Activated CD8-positive, alpha-beta memory T cell treated with anti-CD3 and anti-CD28 coated beads for 48 hours (primary cell): ENCODE measurements at regions not wholly inside any gene's neighbourhood (a gene's known extent, or its start where the extent isn't known, plus 50 kb on each side); places are given as distances from the start of the nearest gene placed in this dataset.

Experiments used
- DNase-seq, 3 experiments: peaks; one replicate each; pipeline ENCODE4 v3.0.0-alpha.2; 2020; ENCODE audit warnings: low read depth in 2 of 3, low spot score in 2 of 3

DNA sequence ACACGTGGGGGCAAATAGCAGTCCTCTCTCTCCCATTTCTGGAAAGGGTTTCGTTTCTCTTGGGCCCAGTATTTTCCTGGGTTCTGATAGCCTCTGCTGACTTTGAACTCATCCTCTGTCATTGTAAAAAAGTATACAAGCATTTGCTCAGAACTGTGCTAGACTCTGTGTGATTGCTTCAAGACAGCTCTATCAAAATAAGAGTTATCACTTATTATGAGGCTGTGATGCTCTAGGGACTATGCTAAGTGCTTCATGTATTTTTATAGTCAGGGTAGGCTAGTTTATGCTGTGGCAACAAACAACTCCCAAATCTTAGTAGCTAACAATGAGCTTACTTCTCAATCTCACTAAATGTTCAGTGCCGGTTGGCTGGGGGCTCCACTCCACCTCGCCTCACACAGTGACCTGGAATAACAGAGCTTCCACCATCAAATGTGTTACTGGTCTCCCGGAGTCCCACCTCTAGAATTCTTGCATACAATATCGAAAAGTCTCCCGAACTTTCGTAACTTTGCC is 110.8 kb upstream of the CDC42EP3 start:
- no peak for DNase-seq

DNA sequence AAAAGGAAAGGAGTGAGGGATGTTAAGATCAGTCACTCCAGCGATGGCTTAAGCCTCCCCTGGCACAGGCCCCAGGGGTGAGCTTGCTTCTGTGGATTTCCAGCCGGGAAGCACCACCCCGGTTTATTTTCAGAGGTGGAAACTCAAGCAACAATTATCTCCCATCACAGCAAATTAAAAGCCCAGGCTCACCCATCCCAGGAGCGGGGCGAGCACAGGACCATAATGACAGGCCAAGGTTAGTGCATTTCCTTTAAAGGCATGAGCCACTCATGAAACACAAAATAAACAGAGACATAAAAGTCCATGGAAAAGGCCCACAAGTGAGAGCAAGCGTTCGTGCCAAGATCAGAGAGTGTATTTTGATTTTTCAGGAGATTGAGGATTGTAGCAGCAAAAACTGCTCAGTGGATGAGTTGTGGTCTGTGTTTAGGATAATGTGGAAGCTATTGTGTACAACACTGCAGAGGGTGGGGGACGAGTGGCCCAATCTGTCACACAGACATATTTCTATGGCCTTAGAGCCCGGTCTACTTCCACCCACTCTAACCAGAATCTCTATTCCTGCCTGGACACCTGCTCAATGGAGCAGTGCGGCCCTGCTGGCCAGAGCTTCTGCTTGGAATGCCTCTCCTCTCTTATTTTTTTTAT is 111.4 kb upstream of the CDC42EP3 start:
- no peak for DNase-seq

DNA sequence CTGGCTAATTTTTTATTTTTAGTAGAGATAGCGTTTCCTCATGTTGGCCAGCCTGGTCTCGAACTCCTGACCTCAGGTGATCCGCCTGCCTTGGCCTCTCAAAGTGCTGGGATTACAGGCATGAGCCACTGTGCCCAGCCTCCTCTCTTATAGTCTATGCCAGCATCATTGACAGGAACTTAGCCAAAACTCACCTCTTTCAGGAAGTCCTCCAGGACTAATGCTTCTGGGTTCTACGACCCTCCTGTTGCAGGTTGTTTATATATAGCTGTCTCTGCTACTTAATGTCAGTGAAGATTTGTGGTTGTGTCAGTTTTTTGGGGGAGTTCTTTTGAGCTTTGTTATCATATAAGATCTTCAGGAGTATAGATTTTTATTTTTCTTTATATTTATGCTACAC is 112.1 kb upstream of the CDC42EP3 start:
- no peak for DNase-seq

DNA sequence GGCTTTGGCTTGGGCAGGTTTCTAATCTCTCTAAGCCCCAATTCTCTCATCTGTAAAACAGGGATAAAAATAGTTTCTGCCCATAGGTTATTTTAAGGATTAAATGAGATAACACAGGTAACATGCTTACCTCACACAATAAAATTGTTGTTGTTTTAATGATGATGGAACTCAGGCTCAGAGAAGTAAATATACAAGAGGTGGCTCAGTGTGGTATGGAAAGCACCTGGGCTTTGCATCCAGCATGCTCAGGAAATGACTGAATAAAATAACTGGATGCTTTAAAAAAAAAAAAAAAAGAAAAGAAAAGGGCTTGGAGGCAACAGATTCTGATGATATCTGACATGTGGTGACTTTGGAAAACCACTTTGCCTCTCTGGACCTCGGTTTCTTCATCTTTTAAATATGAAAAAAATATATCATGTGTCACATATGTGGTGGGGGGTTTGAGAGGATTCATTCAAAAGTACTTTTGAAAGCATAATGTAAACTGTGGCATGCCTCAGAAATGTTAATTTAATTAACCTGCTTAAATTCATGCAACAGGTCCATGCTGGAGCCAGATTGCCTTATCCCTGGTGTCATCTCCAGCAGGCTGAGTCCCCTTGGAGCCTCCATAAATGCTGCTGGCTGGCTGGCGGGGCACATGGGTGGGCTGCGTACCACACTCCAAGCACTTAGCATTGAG is 112.8 kb upstream of the CDC42EP3 start:
- DNase-seq = no peak

DNA sequence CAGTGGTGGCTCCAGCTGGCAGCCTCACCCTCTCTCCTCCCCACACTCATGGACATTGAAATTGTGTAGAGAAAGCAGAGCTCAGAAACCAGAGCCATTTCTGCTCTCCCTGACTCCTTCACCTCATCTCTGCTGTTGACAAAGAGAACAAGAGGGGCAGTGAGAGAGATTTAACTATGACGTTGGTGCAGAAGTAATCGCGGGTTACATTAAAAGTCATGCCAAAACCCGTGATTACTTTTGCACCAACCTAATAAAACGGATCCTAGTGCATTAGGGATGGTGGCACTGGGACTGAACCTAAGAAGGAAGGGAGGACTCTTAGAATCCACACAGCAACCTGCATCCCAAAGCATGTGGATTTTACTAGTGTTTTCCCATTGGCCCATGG is 113.3 kb upstream of the CDC42EP3 start:
- no peak for DNase-seq

DNA sequence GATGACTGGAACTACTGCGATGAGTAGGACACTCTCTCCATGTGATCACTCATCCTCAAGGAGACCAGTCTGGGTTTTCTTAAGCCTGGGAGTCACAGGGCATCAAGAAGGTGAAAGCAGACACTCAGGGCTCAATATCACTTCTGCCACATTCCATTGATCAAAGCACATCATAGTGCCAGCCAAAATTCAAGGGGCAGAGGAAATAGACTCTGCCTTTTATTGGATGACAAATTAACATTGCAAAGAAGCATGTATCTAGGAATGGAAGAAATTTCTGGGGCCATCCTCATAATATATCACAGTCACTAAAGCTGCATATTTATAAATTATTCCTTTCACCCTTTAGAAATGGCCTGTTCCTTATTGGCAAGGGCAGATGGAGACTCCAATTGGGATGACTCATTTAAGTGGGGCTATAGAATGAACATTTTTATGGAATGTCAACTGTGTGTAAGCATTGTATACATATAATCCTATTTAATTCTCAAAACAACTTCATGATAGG is 114.8 kb upstream of the CDC42EP3 start:
- DNase-seq = no peak

DNA sequence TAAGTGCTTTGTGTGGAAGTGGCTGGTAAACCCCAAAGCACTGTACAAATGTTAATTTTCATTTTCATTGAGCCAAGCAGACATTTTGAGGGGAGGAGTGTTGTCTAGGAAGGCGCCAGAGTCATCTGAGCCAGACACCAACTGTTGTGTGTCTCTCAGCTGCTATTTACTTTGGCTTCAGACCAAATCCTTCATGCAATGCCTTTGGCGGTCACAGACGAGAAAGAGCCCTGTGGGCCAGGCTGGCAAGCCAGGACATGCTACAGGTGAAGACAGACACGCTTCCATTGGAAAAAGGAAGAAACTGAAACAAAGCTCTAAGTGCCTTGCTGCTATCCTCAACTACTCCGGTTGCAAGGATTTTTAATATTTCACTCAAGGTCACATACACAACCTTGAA is 115.4 kb upstream of the CDC42EP3 start:
- DNase-seq = no peak

DNA sequence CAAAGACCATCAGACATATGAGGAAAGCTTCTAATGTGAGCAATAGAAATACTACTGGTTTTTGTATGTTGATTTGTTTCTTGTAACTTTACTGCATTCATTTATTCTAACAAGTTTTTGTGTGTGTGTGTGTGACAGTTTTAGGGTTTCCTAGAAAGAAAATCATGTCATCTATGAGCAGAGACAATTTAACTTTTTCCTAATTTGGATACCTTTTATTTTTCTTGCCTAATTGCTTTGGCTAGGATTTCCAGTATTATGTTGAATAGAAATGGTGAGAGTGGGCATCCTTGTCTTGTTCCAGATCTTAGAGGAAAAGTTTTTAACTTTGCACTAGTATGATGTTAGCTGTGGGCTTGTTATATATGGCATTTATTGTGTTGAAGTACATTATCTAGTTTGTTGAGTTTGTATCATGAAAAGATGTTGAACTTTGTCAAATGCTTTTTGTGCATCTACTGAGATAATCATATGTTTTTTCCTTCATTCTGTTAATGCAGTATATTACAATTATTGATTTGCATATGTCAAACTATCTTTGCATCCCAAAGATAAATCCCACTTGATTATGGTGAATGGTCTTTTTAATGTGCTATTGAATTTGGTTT is 117.3 kb upstream of the CDC42EP3 start:
- no peak for DNase-seq

DNA sequence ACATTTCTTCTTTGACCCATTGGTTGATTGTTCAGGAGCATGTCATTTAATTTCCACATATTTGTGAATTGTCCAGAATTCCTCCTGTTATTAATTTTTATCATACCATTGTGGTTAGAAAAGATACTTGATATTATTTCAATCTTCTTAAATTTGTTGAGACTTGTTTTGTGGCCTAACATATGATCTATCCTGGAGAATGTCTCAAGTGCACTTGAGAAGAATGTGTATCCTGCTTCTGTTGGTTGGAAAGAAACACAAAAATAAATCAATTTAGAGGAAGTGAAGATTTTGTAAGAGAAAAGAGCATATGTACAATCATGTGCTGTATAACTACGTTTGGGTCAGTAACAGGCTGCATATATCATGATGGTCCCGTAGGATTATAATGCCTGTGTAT is 118.6 kb upstream of the CDC42EP3 start:
- no peak for DNase-seq

DNA sequence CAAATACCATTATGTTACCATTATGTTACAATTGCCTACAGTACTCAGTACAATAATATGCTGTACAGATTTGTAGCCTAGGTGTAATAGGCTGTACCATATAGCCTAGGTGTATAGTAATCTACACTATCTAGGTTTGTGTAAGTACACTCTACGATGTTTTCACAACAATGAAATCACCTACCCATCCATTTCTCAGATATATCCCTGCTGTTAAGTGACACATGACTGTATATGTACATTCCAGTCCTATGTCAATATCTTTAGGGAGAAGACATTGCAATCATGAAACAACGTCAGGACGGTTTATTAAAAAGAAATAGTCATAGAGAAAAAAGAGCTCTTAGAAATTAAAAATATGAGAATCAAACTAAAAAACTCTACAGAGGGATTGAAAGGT is 119.0 kb upstream of the CDC42EP3 start:
- no peak for DNase-seq

DNA sequence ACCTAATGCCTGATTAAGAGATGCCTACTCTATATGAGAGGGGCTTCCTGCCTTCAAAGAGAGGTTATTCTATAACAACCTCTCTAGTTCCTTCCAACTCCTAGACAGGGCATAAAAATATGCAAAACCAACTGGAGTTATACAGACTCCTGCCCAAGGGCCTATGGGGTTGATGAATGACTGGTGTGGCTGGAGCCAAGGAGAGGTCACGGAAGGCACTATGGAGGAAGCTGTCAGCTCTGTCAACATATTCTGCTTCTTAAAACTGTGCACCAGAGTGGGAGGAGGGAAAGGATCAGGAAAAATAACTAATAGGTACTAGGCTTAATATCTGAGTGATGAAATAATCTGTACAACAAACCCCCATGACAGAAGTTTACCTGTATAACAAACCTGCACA is 120.9 kb upstream of the CDC42EP3 start:
- DNase-seq = no peak

DNA sequence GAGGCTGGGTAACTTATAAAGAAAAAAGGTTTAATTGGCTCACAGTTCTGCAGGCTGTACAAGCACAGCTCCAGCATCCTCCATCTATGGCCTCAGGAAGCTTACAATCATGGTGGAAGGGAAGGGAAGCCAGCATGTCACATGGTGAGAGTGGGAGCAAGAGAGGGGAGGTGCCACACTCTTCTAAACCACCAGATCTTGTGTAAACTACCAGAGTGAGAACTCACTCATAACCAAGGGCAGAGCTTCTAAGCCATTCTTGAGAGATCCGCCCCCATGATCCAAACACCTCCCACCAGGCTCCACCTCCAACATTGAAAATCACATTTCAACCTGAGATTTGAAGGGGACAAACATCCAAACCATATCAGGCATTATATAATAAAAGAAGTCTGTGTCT is 121.6 kb upstream of the CDC42EP3 start:
- no peak for DNase-seq

DNA sequence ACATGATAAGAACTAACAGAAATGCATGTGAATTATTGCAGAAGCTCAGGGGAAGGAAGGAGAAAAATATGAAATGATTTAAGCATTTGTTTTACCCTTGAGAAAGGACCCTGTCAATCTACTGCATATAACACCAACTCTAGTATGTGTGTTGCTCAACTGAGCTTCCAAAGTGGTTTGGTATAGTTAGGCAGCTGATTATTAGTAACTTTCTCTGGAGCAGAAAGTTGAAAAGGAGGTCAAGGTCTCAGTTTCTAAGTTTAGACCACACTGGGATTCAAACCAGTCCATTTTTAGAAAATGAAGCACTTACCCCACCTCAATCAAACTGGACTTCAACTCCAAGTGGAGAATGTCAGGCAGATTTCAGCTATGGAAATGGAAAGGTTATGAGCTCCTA is 123.3 kb upstream of the CDC42EP3 start:
- DNase-seq = no peak

DNA sequence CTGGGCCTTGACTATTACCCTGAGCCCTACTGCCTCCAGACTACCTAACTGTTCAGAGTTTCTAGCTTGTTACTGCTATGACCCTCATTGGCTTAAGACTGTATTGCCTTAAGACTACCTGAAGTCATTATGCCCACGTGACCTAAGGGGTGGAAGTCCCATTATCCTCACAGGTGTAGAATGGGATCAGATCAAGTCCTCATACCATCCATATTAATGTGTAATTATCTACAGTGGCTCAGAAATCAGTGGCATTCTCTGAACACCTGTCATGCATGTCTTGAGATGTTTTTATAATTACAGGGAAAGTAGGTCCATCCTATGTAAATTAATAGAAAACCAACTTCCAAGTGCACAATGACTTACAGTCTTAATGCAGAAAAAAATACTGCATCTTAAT is 124.0 kb upstream of the CDC42EP3 start:
- DNase-seq = no peak

DNA sequence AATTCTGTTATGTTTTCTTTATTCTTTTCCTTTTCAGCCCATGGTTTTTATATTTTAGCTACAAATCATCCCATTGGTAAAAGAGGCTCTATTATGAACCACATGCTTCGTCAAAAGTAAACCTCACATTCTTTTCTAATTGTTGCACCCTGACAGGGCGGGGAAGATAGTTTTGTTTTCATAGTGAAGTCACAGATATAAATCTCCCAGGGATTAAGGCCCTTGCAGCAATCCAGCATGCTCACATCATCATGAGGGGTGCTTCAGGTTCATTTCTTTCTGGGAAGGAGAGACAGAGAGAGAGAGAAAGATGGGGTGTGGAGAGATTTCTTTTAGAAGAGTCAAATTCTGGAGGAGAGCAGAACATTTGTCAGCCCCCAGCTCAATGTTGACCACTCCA is 124.5 kb upstream of the CDC42EP3 start:
- DNase-seq = no peak

DNA sequence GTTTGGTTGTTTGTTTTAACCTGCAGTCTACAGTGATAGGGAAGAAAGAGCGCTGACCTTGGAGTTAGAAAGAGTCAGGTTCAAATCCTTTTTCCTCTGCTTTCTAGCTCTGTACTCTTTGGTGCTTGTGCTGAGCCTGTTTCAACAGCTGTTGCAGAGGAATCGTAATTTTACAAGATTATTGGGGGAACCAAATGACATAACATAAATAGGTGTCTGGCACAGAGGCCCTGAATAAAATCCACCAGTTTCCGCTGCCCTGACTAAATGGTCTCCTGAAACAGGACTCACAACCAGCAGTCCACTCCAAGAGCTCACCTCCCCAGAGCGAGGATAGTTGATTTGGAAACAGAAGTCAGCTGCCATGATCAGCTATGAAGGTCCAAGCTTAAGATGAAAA is 125.0 kb upstream of the CDC42EP3 start:
- no peak for DNase-seq

DNA sequence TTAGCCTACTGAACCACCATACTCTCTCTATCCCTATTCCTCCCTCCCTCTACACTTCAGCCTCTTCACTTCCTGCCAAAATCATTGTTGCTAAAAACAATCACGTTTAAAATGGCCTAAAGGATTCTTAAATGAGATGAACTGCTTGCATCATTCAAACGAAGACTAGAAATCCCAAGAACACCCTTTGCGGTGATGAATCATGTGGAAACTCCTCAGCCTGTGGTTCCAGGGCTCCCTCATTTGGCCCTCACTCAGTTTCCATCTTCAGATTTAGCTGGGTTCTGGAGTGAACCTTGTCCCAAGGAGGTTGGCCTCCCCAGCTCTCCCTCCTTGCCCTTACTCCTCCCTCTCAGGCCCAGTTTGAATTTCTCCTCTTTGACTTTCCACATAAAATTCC is 125.6 kb upstream of the CDC42EP3 start:
- DNase-seq = no peak

DNA sequence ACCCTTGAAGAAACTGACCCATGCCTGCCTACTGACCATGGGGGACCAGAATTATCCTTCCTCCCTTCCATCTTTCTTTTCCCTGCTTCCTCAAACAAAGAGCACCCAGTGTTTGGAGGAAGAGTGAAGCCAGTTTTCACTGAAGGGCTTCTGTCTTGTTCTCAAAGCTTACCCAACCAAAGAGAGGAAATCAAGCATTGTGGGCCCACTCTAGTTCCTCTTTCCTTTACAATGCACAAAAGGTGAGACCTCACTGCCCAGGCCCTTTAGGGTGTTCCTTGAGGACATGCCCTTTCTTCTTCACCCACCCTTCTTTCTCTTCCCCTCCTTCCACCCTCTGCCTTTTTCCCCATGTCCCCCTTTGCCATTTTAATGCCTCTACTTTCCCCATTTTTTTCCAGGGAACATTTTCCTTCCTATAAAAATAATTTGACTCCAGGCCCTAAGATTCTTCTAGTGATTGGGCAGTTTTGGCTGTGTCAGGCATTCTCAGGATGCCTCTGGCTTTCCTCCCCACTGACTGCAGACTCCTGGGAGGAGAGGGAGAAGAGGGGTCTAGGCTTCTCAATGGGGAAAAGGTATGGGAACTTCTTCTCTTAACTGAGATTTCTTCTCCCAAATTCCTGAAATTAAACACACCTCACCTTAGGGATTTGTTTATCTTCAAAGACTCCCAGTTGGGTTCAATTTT is 126.6 kb upstream of the RMDN2 start:
- no peak for DNase-seq

DNA sequence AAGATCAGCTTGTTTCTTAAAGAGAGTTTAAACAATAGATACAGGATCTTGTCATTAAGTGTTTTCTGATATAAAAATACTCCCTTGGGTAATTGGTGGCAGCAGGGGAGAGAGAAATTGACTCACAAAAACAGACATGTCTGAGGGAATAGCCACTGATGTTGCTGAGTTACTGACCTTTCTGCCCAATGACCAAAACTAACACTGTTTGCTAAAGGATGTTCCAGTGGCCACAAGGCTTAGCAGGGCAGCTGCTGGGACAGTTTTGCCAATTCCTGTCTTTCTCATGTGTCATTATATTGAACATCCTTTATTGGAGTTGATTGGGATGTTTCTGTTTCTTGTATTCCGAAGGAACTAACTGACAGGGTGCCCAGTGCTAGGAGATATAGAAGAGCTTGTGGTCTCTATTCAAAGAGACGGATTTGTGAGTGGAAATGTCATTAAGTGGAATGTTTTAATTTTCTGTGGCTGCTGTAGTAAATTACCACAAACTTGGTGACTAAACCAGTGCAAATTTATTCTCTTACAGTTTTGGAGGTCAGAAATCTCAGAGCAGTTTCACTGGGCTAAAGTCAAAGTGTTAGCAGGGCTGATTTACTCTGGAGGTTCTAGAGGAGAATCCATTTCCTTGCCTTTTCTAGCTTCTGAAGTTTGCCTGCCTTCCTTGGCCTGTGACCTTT is 124.8 kb upstream of the RMDN2 start:
- DNase-seq = no peak

DNA sequence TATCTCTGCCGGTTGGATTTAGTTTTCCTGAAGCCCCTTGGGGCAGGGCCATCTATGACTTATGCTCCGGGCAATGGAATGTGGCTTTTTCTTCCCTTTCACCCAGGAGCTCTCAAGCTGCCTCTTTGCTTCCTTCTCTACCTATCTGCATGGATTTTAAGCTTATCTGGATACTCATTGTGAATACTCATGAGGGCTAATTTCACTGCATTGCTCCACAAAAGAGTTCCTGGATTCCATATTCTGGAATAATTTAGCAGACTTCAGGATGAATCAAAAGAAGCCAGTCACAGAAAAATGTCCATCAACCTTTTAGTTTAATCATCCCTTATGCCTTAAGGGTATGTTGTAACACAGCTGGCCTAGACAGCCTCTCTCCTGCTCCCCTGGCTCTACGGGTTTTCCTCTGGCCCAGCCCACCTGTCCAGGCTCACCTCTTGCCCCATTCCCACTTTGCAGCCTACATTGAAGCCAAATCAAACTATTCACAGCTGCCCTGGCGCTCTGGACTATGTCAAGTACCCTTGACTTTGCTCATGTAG is 122.8 kb upstream of the RMDN2 start:
- no peak for DNase-seq

DNA sequence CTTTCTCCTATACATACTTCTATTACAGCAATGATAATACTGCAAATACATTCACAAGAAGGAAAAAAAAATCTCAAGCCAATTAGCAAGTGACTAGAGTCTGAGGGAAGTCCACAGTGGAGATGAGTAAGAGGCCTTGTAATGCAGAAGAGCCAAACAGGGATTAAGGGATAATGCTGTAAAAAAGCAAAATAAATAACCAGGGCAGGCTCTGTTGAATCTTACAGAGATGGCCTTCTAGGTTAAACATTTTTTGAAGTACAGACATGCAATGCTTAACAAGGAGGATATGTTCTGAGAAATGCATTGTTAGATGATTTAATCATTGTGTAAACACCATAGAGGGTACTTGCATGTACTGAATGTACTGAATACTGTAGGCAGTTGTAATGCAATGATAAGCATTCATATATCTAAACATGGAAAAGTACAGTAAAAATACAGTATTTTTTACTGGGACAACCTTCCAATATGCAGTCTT is 122.1 kb upstream of the RMDN2 start:
- DNase-seq = no peak
